Fibroblast of lung (primary cell): ENCODE measurements at regions not wholly inside any gene's neighbourhood (a gene's known extent, or its start where the extent isn't known, plus 50 kb on each side); places are given as distances from the start of the nearest gene placed in this dataset.
A peak's percentile ranks its signal among the peaks of the same experiment; 100 is the strongest.

Experiments used
- DNase-seq, 2 donors: peaks; one replicate each; pipeline versions ENCODE4 v3.0.0 to v3.0.0-alpha.2; 2010; ENCODE audit warnings: low read depth in 2 of 2
- H2AFZ ChIP-seq: 2 replicates; pipeline ENCODE4 v1.5.1; 2012; ENCODE audit warnings: low read length, control low read depth, inconsistent platforms
- H3K27ac ChIP-seq: 2 replicates; pipeline ENCODE4 v1.5.1; 2011; ENCODE audit warnings: low read length, control low read depth; ENCODE audit not compliant: insufficient read depth
- H3K27me3 ChIP-seq: 2 replicates; pipeline ENCODE4 v1.5.1; 2011; ENCODE audit warnings: mild to moderate bottlenecking, low read length; ENCODE audit not compliant: control insufficient read depth, insufficient read depth
- H3K36me3 ChIP-seq: 2 replicates; pipeline ENCODE4 v1.5.1; 2011; ENCODE audit warnings: low read length; ENCODE audit not compliant: control insufficient read depth, insufficient read depth
- H3K4me1 ChIP-seq: 2 replicates; pipeline ENCODE4 v1.5.1; 2011; ENCODE audit warnings: low read length; ENCODE audit not compliant: control insufficient read depth, insufficient read depth; ENCODE audit errors: extremely low read depth
- H3K4me2 ChIP-seq: 2 replicates; pipeline ENCODE4 v1.5.1; 2011; ENCODE audit warnings: low read length, control low read depth; ENCODE audit not compliant: insufficient read depth; ENCODE audit errors: extremely low read depth
- H3K4me3 ChIP-seq, 4 experiments: fragments of 200-600 bp in 1 of 4; sonication (generic) in 1 of 4; replicated peaks in 1 of 4; 2 replicates each; pipeline ENCODE4 v1.5.1; 2011 to 2016; ENCODE audit warnings: low read length in 4 of 4, low read depth in 3 of 4, mild to moderate bottlenecking in 3 of 4, control low read depth in 2 of 4, inconsistent platforms in 1 of 4, mixed read lengths in 1 of 4; ENCODE audit not compliant: insufficient read depth in 1 of 4; ENCODE audit errors: control extremely low read depth in 1 of 4
- H3K79me2 ChIP-seq: 2 replicates; pipeline ENCODE4 v1.5.1; 2012; ENCODE audit warnings: mild to moderate bottlenecking, low read length, inconsistent platforms; ENCODE audit not compliant: control insufficient read depth, insufficient read depth
- H3K9ac ChIP-seq: 2 replicates; pipeline ENCODE4 v1.5.1; 2011; ENCODE audit warnings: mild to moderate bottlenecking, low read length, control low read depth; ENCODE audit not compliant: insufficient read depth
- H3K9me3 ChIP-seq: 2 replicates; pipeline ENCODE4 v1.5.1; 2012; ENCODE audit warnings: low read depth, low read length; ENCODE audit not compliant: control insufficient read depth, insufficient read depth
- H4K20me1 ChIP-seq: 2 replicates; pipeline ENCODE4 v1.5.1; 2011; ENCODE audit warnings: low read length; ENCODE audit not compliant: control insufficient read depth, insufficient read depth; ENCODE audit errors: extremely low read depth
- CTCF ChIP-seq, 2 donors: IDR thresholded peaks in 1 of 2; conservative IDR thresholded peaks in 1 of 2; 1 replicate in 1 of 2; 2 replicates in 1 of 2; pipeline ENCODE4 v1.5.1; 2011 to 2012; ENCODE audit warnings: low read length in 2 of 2, control low read depth in 1 of 2, inconsistent platforms in 1 of 2, low read depth in 1 of 2, mild to moderate bottlenecking in 1 of 2
- EZH2 ChIP-seq: IDR thresholded peaks from 2 replicates; pipeline ENCODE4 v1.5.1; 2012; ENCODE audit warnings: low read length, control low read depth, mild to moderate bottlenecking; ENCODE audit errors: missing control alignments

DNA sequence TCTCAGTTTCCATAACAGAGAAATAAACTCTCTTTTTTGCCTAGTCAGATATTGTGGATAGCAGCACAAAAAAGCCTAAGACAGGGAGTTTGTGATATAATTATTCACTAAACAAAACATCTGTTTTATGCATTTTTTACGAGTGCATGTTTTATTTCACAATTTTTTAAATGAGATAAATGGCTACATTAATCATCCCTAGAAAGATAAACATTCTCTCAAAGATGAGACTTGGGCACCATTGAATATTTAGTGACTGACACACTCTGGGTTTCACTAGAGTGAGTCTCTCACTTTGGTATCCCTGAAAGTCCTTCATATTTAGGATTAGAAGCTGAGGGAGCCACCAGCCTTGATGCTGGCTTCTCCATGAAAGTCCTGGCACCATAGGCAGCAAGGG lies 74.3 kb upstream of the LRCH1 start:
- Histone ChIP-seq H3K9ac (no peak overlapping the region), H3K4me2 (no peak overlapping the region), H3K27ac (no peak overlapping the region), H3K9me3 (no peaks in the 10 kb centered on the region), H3K4me3 (no peak overlapping the region), H2AFZ (no peak overlapping the region), H4K20me1 (no peaks in the 10 kb centered on the region), H3K36me3 (no peaks in the 10 kb centered on the region), H3K27me3 (no peaks in the 10 kb centered on the region), H3K79me2 (no peaks in the 10 kb centered on the region), H3K4me1 (no peaks in the 10 kb centered on the region)
- TF ChIP-seq EZH2 (no peak), CTCF (conservative IDR thresholded peaks at IDR 0.05 in 1 of 2, IDR thresholded peaks at IDR 0.05 in 1 of 2; ENCODE audit: low read depth in 1 of 2, low read length in 2 of 2) (no peak)
- DNase-seq, result no peak

GRCh38 chr13:46476174-46476573 lies 76.8 kb upstream of the LRCH1 start:
- Histone ChIP-seq H3K36me3 (no peaks in the 10 kb centered on the region), H3K79me2 (no peaks in the 10 kb centered on the region), H4K20me1 (no peaks in the 10 kb centered on the region), H2AFZ (no peak overlapping the region), H3K27ac (no peak overlapping the region), H3K9ac (no peak overlapping the region), H3K27me3 (no peaks in the 10 kb centered on the region), H3K4me2 (no peak overlapping the region), H3K4me1 (no peaks in the 10 kb centered on the region), H3K4me3 (no peak overlapping the region), H3K9me3 (no peaks in the 10 kb centered on the region)
- TF ChIP-seq CTCF (conservative IDR thresholded peaks at IDR 0.05 in 1 of 2, IDR thresholded peaks at IDR 0.05 in 1 of 2; ENCODE audit: low read depth in 1 of 2, low read length in 2 of 2), result no peak
- no peak for TF ChIP-seq EZH2
- no peak for DNase-seq

DNA sequence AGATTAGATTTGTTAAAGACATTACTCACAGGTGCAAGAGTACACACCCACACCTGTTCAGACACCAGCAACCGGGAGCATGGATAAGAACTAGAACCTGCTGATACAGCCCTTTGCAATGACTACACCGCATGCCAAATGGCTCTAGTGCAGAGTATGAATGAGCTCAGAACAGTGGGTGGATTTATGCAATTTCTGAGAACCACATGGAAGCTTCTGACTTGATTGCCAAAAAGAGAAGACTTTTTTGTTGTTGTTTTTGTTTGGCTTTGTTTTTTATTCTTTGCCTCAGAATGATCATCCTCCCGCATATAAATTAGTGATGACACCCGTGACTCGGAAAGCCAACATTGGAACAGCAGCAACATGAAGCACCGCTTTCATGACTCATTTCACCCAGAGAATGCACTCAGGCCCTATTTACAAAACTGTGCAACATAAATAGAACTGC lies 77.4 kb upstream of the LRCH1 start:
- Histone ChIP-seq H3K4me3 (no peak overlapping the region), H3K9me3 (no peaks in the 10 kb centered on the region), H3K79me2 (no peaks in the 10 kb centered on the region), H3K27ac (no peak overlapping the region), H2AFZ (no peak overlapping the region), H3K9ac (no peak overlapping the region), H3K27me3 (no peaks in the 10 kb centered on the region), H3K36me3 (no peaks in the 10 kb centered on the region), H3K4me2 (no peak overlapping the region), H3K4me1 (no peaks in the 10 kb centered on the region), H4K20me1 (no peaks in the 10 kb centered on the region)
- TF ChIP-seq CTCF (conservative IDR thresholded peaks at IDR 0.05 in 1 of 2, IDR thresholded peaks at IDR 0.05 in 1 of 2; ENCODE audit: low read depth in 1 of 2, low read length in 2 of 2), result no peak
- peak; percentile 40 to 45 for DNase-seq
